ENCODE measurements at regions not wholly inside any gene's neighbourhood (a gene's known extent, or its start where the extent isn't known, plus 50 kb on each side); places are given as distances from the start of the nearest gene placed in this dataset.

DNA sequence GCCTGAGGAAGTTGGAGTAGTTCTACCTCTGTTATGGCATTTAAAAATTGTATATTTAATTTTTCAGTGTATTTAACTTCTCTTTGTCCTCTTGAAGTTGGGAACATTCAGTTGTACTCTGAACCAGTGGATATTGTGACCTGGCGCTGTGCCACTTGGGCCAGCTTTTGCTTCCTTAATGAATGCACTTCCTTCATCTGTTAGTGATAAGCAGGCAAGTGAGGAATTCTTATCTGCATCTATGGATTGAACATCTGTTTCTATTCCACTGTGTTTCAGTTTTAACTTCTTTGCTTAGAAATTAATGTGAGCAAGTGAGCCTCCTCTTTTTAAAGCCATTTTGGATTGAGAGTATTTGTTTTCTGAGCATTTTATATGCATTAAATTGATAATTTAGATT is 128.3 kb downstream of the UCHL1 start:
- TF ChIP-seq, protein P1, sequence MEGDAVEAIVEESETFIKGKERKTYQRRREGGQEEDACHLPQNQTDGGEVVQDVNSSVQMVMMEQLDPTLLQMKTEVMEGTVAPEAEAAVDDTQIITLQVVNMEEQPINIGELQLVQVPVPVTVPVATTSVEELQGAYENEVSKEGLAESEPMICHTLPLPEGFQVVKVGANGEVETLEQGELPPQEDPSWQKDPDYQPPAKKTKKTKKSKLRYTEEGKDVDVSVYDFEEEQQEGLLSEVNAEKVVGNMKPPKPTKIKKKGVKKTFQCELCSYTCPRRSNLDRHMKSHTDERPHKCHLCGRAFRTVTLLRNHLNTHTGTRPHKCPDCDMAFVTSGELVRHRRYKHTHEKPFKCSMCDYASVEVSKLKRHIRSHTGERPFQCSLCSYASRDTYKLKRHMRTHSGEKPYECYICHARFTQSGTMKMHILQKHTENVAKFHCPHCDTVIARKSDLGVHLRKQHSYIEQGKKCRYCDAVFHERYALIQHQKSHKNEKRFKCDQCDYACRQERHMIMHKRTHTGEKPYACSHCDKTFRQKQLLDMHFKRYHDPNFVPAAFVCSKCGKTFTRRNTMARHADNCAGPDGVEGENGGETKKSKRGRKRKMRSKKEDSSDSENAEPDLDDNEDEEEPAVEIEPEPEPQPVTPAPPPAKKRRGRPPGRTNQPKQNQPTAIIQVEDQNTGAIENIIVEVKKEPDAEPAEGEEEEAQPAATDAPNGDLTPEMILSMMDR (IDR thresholded peaks at IDR 0.05), result no peak
- TF ChIP-seq EZH2 (IDR thresholded peaks at IDR 0.05; ENCODE audit: borderline replicate concordance, insufficient read depth, low read depth, low read length, poor library complexity, severe bottlenecking), result no peak

Data from B cell (primary cell).